RCC 7860 (cell line): ENCODE measurements at regions not wholly inside any gene's neighbourhood (a gene's known extent, or its start where the extent isn't known, plus 50 kb on each side); places are given as distances from the start of the nearest gene placed in this dataset.
A peak's percentile ranks its signal among the peaks of the same experiment; 100 is the strongest.
"Not testable (repeated sequence)": the region's sequence is repeated elsewhere in the genome, so short reads cannot be mapped to it uniquely, and the experiment has no call there.

Experiments
- DNase-seq: peaks from one replicate; pipeline ENCODE4 v3.0.0-alpha.2; 2015; ENCODE audit warnings: low spot score
- FAIRE-seq: peaks from 2 replicates; lab custom pipeline; 2012; peaks lifted over from hg19 to GRCh38; lab: Jason Lieb, UNC

DNA sequence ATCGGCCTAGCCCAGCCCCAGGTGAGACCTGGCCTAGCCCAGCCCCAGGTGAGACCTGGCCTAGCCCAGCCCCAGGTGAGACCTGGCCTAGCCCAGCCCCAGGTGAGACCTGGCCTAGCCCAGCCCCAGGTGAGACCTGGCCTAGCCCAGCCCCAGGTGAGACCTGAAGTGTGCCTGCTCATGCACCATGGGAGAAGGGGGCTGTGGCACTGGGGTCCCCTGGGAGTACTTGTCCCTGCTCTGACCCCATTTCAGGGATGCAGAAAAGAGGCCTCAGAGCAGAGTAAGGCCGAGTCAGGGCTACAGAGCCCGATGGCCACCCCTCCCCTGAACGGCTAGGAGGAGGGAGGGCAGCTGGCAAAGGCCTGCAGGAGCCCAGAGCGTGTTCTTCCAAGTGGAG lies 129.6 kb downstream of the CRYBB2 start:
- FAIRE-seq, result not testable (repeated sequence)

DNA sequence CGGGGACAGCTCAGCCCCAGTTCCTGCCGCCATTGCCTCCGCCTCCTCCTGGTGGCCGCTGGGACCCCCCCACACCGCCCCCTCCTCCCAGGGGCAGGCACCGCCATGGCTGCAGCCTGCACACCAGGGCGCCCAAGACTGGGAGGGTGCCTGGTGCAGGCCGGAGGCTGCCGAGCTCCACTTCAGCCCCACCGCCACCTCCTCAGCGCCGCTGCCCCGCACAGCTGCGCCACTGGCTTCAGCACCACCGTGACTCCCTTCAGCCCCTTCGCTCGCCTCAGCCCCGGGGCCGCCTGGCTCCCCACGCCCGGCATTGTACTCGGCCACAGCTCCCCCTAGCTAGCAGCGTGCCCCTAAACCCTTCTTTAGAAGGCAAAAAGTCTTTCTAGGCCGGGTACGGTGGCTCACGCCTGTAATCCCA lies 131.1 kb downstream of the CRYBB2 start:
- FAIRE-seq (no peak), DNase-seq (no peak)

More for the DNA sequence above, 129.6 kb downstream of the CRYBB2 start:
- DNase-seq, result not testable (repeated sequence)

DNA sequence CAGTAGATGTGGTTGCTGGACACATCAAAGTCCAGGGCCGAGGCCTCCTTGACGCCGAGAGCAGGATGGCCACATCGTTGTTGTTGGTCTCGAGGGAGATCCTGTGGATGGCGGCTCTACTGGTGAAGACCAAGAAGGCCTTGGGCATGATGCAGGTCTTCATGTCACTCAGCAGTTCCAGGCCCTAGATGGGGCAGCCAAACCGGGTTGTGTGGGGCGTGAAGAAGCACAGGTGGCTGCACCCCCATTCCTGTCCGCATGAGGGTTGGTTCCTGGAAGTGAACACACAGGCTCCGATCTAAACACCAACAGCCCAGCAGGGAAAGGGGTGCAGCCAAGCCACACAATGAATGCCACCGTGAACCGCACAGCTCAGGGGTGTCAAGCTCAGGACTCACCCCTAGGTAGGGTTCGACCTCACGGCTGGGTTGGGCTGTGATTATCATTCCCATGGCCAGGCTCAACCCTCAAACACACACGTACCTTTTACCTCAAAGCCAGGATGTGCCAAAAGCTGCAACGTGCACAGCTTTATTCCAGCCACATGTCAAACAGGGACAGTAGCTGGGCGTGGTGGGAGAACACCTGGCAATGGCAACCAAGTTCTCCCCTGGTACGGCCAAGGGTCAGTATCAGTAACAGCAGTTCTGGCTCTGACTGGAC lies 132.3 kb downstream of the CRYBB2 start:
- DNase-seq, result no peak
- no peak for FAIRE-seq

DNA sequence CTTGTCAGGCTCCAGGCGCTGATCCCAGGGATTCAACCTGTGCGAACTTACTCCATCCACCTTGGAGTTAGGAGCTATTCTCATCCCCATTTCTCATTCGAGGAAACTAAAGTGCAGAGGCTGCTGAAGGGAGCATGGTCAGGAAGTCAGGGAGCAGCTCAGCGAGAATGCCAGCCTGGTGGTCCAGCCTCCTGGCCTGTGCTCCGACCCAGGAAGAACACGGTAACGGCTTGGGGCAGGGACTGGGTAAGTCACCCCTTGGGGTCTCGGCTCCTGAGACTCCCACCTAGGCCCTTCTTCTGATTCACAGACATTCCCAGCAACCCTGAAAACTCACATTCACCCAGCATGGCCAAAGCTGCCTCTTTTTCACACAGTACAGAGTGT lies 132.8 kb downstream of the CRYBB2 start:
- FAIRE-seq, result no peak

DNA sequence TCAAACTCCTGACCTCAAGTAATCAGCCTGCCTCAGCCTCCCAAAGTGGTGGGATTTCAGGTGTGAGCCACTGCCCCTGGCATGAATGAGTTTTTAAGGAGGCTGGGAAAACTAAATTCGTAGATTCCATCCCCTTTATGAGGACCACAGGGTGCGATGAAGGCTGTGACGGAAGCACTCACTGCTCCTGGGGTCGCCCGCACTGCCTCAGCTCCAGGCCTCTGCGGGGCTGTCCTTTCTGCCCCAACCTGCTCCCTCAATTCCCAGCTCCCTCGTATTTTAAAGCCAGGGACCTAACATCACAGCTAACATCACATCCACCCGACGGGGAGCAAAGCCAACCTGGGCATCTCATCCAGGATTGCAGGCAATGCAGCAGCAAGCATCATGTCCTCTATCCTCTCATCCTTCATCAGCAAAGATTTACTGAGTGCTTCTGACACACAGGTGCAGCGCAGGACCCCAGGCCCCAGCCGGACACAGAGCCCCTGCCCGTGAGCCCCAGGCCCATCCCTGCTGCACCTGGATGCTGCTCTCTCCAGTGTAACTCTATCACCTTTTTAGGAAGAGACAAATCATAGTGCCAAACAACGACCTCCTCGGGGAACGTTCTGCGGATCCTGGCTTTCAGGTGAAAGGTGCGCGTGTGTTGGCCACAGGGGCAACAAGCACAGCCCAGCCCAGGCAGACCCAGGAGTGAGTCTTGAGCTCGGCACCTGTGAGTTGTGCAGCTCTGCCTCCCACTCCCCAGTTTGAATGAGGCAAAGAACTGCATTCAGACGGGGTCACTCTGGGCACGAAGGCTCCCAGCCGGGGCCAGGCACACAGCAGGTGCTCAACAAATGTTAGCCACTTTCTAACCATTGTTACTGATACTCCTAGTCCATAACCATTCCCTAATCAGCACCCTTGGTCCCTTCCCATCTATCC lies 134.3 kb downstream of the CRYBB2 start:
- FAIRE-seq, result no peak
- no peak for DNase-seq

More for the DNA sequence above, 132.8 kb downstream of the CRYBB2 start:
- DNase-seq, result no peak

DNA sequence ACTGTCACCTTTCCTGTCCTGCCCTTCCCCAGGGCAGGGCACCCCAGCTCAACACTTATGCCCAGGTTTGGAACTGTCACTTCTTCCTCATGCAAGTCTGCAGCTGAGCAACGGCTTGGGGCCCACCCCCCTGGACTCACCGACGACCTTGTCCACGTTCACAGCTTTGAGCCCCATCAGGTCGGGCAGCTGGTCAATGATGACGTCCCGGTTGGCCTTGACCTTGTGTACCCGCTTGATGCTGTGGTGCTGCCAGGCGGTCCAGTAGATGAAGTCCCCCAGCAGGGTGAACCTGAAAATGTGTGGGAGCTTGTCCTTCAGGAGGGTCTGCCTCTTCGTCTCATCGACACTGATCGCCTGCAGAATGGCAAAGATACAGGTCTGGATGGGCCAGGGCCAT lies 135.0 kb downstream of the CRYBB2 start:
- no peak for FAIRE-seq

DNA sequence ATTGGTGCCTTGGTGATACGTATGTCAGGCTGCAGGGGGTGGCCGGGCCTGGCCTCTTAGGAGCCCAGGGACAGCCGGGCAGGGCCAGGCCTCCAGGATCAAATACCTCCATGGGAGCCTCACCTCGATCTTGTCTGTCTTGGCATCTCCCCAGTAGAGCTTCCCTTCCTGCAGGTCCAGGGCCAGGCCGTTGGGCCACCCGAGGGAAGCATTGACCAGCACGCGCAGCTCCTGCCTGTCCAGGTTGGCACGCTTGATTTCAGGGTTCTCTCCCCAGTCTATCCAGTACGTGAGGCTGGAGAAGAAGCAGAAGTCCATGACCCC lies 137.7 kb downstream of the CRYBB2 start:
- DNase-seq (no peak), FAIRE-seq (no peak)

More for the DNA sequence above, 135.0 kb downstream of the CRYBB2 start:
- no peak for DNase-seq

DNA sequence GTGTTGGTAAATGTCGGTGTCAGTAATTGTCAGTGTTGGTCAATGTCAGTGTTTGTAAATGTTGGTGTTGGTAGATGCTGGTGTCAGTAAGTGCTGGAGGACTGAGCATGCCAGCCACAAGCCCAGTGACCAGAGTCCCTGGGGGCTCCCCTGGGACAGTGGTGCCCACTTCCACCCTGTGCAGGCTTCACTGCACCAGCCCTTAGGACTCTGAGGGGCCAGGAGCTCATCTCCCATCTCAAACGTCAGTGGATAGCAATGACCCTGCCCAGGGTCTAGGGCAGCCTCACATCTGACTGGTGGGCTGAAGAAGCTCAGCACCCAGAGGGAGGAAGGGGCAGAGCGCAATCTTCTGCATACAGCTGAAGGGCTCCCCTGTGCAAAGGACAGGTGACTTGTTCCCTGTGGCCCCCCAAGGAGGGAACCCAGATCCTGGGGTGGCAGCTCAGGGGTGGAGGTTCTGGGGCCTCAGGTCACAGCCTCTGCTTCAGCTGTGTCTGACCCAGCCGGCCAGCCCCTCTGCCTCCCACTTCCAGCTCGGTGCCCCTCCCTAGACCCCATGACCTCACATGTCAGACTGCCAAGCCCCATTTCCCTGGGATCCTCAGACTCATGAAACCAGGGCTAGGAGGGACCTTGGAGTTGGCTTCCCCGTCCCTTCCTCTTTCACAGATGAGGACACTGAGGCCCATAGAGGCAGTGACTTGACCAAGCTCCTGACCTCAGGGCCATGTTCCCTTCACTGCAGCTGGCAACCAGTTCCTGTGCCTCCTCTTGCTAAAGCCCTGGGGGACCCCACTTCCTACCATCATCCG lies 138.4 kb downstream of the CRYBB2 start:
- FAIRE-seq, result no peak

DNA sequence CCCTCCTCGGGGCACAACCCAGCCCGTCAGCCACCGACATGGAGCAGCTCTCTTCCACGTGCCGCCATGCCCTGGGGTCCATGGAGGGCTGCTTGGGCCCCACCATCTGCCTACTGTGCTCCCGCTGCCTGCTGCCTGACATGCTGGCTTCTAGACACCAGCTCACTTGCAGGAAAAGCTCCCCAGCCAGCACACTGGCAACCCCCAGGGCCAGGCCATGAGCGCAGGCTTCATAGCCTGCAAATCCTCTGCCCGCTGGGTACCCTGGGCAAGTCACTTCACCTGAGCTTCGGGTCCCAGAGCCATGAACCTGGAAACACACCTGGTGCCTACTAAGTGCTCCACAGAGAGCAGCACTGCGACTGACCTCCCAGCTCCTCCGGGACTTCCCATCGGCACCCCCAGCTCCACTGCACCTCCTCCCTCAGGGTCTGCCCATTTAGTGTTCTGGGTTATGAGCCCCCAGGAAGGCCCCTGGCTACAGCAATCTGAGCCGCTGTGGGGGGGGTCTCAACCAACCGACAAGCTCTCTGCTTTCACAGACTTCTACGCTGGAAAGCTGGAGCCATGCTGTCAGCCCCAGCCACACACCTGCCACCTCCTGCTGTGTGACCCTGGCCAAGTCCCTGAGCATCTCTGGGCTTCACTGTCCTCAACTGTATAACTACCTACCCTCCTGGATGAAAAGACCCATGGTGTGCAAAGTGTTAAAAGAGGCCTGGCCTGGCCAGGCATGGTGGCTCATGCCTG lies 139.2 kb downstream of the CRYBB2 start:
- DNase-seq (no peak), FAIRE-seq (no peak)

More for the DNA sequence above, 138.4 kb downstream of the CRYBB2 start:
- no peak for DNase-seq

DNA sequence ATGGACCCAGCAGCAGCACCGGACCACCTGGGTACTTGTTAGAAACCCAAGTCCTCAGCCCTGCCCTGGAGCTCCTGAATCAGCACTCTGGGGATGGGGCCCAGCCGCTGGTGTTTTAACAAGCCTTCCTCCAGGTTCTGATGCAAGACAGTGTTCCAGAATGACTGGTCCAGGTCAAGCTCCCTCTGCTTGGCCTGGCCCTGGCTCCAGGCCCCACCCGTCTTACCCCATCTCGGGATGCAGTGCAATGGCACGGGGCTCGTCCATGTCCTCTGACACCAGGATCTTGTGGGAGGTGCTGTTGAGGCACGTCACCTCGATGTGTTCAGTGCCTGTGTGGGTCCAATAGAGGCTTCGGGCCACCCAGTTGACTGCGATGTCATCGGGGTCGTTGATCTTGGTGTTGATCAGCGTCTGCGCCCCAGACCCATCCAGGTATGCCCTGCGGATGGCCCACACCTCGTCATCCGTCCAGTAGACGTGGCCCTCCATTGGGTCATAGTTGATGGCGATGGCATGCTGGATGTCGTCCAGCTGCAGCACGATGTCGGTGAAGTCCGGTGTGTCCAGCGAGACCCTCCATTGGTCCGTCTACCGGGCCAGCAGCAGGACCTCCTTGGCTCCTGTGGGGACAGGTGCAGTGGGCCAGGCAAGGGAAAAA lies 140.3 kb downstream of the CRYBB2 start:
- FAIRE-seq (no peak), DNase-seq (no peak)

DNA sequence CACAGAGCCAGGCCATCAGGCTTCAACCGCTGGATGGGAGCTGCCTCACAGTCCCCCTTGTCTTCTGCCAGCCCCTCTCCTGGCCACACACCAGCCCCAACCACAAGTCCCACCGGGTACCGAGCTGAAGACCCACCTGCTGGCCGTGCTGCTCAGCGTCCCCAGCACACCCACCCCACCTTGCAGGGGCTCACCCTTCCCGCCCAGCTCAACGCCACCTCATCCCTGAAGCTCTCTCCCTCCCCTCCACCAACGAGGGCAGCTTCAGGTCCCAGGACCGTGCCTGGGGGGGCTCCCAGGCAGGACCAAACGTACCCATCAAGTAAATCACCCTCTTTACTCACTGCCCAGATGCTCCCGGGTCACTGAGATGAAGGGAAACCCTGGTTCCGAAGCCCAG lies 141.0 kb downstream of the CRYBB2 start:
- FAIRE-seq, result no peak
- DNase-seq, result no peak

DNA sequence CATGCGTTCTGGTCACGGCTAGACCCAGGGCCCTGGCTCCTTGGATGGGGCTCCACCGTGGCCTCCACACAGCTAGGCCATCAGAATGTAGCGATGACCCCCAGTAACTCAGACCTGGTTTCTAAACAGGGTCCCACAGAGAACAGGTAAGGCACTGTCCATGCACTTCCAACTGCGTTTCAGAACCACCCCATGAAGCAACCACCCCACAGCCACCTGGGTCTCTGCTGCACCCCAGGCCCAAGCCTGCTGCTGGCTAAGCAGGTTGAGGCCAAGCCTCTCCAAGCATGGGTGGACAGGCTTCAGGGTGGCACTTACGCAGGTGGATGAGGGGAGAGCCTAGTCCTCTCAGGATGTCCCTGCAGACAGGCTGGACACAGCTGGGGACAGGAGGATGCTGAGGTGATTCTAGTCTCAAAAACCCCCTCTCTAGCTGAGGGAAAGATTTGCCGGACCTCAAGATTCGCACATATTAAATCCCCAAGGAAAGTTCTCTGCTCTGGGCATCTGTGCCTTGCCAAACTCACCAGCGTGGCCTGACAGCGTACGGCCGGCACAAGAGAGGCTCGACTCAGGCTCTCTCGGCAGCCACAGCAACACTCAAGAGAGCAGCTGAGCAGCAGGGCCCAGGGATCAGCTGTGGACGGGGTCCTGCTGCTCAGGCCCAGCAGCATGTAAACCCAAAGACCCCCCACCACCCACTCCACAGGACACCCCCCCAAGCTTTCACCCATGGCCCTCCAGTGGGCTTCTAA lies 141.6 kb downstream of the CRYBB2 start:
- FAIRE-seq, result no peak
- DNase-seq, result no peak

DNA sequence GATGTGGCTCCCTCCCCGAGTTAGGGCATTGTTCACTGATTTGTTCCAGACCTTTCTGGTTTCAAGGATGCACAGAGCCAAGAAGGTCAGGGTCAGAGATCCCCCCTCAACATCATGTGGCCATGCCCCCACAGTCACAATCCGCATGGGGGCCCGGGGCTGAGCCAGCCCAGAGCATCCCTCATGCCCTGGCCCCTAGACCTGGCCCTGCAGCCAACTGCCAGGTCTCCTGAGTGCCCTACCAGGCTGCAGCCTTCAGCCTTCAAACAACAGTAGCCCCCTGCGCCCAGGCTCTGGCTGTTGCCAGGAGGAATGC lies 142.4 kb downstream of the CRYBB2 start:
- FAIRE-seq (no peak), DNase-seq (no peak)

DNA sequence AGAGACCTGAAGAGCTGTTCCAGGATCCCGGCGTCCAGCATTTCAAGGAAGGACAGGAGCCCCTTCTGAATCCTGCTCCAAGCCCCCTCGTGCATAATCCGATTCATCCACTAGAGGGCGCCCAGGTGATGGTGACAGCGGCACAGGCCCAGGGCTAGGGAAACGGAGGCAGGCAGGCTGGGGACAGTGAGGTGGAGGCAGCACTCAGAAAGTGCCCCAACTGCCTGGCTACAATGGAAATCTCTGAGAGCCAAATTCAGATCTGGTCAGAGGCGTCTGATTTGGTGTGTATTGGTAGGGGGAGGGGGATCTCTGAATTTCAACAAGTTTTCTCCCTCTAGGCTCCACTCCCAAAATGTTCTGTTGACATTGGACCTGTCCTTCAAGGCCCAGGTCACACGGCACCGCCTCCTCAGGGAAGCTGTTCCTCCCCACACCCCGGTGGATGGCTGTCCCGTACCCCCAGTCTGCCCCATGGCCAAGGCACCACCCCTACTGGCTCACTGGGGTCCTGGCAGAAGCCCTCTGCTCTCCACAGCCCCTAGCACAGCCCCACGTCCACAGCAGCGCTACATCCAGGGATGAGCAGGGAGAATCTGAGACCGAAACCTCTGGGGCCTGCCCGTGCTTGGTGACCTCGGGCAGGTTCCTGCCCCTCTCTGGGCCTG lies 142.9 kb downstream of the CRYBB2 start:
- DNase-seq, result peak; percentile 4
- no peak for FAIRE-seq

DNA sequence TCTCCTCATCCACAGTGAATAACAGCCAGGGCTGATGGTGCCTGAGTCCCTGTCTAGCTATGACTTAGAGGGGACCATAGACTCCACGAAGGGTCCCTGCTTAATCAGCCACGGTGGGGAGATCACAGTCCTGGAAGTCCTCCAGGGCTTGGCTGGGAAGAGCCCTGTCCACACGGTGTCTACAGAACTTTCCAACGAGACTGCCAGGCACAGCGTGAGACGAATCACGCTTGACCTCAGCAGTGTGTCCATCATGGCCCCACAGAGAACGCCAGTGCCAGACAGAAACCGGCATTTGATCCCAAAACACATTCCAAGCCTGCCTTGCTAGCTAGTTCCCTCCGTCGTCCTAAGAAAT lies 143.4 kb downstream of the CRYBB2 start:
- no peak for DNase-seq
- no peak for FAIRE-seq

DNA sequence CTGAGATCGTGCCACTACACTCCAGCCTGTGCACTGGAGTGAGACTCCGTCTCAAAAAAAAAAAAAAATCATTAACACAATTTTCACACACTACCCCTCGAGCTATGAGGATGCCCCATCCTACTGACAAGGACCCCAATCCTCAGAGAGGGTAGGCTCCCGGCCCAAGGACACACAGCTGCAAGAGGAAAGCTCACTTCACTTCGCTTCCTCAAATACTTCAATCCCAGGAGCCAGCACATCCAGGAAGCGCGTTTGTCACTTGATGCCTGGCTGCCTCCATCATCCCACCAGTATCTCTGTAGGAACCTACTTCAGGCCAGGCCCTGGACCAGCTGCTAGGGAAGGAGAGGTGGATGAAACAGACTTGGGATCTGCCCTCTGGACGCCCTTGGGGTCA lies 144.0 kb downstream of the CRYBB2 start:
- no peak for DNase-seq
- FAIRE-seq, result no peak

DNA sequence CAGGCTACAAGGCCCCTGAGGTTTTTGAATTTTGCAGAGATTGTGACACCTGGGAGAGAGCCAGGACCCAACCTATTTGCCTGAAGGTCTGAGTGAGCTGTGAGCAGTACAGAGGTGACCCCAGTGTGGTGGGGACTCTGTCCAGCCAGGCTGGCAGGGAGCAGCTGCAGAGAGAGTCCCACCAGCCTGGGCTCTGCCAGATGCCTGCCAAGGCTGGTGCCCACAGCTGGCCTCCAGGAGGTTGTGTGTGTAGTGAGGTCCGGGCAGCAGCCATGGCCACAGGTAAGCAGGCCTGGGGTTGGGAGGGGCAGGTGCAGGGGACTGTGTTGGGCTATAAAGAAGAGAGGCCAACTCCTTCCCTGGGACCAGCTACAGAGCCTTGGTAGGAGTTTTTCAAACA lies 144.8 kb downstream of the CRYBB2 start:
- DNase-seq (no peak), FAIRE-seq (no peak)

DNA sequence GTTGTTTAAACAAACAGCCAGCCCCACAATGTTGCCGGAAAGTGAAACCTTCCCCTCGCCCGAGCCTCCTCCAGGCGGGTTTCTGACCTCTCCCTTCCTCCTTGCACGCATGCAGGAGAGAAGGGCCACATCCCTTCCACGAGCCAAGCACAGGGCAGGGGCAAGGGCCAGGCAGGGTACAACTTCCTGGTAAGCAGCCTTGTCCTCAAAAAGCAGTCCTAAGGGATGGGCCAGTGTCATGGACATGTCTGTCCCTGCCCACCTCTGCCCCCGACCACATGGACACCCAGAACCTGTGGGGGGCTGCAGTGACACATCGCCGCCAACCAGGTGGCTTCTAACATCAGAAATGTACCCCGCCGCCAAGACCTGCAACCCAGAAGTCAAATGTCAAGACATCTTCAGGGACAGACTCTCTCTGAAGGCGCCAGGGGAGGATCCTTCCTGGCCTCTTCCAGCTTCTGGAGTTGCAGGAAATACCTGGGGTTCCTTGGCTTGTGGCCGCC lies 145.3 kb downstream of the CRYBB2 start:
- FAIRE-seq (no peak), DNase-seq (no peak)
